ENCODE measurements at regions not wholly inside any gene's neighbourhood (a gene's known extent, or its start where the extent isn't known, plus 50 kb on each side); places are given as distances from the start of the nearest gene placed in this dataset.

DNA sequence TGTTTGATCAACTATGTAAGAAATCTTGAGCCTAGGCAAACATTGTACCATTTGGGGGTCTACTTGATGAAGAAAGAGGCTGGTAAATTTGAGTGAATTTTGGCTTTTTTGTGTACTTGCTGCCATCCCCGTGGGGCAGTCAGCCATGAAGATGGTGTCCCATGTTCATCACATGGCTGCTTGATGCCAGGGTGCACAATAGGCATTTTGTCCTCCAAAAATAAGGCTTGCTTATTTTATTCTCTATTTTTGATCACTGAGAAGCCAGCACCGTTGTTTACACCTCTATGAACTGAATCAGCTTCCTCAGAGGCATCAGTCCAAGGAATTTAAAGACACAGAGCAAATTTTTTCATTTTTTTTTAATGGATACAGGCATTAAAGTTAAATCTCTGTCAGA is 1195.7 kb downstream of the AMY1C start:
- intact Hi-C loops (cut with DNase I): no loop called here
- DNase-seq (no peak), ATAC-seq (ENCODE audit: low FRiP score) (no peak)
- Histone ChIP-seq H3K9me3 (ENCODE audit: control insufficient read depth, low read length) (peaks cover 2% of the 10 kb centered on the region), H3K4me1 (ENCODE audit: control insufficient read depth in 1 of 2, insufficient read depth in 2 of 2, low read length in 2 of 2) (no peaks in the 10 kb centered on the region), H3K27ac (ENCODE audit: low read depth in 1 of 2, low read length in 2 of 2) (no peak overlapping the region), H3K4me3 (ENCODE audit: low read length in 2 of 2) (no peak overlapping the region), H3K27me3 (ENCODE audit: control insufficient read depth in 1 of 2, insufficient read depth in 2 of 2, low read length in 1 of 2) (no peaks in the 10 kb centered on the region), H3K36me3 (ENCODE audit: control insufficient read depth in 1 of 2, insufficient read depth in 2 of 2, low read length in 1 of 2) (no peaks in the 10 kb centered on the region)
- 56 to 60% methylated on average over 2 of the region's 2 CpGs for WGBS, 2 donors

- DNase-seq (no peak), ATAC-seq (ENCODE audit: low FRiP score) (no peak)
- H3K27me3 ChIP-seq (ENCODE audit: control insufficient read depth in 1 of 2, insufficient read depth in 2 of 2, low read length in 1 of 2): no peaks in the 10 kb centered on the region
- H3K9me3 ChIP-seq (ENCODE audit: control insufficient read depth, low read length): peaks cover 2% of the 10 kb centered on the region
- WGBS, 2 donors: 84 to 90% methylated on average over 4 of the region's 4 CpGs
- intact Hi-C loops (cut with DNase I): no loop called here
- no peak overlapping the region for H3K27ac ChIP-seq (ENCODE audit: low read depth in 1 of 2, low read length in 2 of 2)
- no peaks in the 10 kb centered on the region for H3K4me1 ChIP-seq (ENCODE audit: control insufficient read depth in 1 of 2, insufficient read depth in 2 of 2, low read length in 2 of 2)
- no peaks in the 10 kb centered on the region for H3K36me3 ChIP-seq (ENCODE audit: control insufficient read depth in 1 of 2, insufficient read depth in 2 of 2, low read length in 1 of 2)
- H3K4me3 ChIP-seq (ENCODE audit: low read length in 2 of 2): no peak overlapping the region
Observed at GRCh38 chr1:104946558-104947210, 1197.0 kb downstream of the AMY1C start.

DNA sequence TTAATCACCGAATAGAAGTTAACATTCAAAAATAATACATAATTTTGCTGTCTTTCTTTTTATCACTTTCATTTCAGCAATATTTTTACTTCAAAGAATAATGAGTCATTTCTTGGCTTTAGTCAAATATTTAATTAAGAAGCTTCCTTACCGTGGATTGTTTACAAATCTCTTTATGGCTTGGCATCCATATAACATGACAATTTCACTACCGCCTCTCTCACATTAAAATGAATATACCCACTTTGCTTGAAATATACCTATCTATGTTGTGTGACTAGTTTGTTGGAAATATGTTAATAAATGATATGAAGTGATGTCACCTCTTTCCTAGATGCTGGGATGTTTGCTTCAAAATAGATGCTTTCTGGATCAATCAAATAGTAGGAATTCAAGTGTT is 1203.9 kb downstream of the AMY1C start:
- no peak overlapping the region for H3K27ac ChIP-seq (ENCODE audit: low read depth in 1 of 2, low read length in 2 of 2)
- no peaks in the 10 kb centered on the region for H3K36me3 ChIP-seq (ENCODE audit: control insufficient read depth in 1 of 2, insufficient read depth in 2 of 2, low read length in 1 of 2)
- ATAC-seq (ENCODE audit: low FRiP score): no peak
- no peaks in the 10 kb centered on the region for H3K9me3 ChIP-seq (ENCODE audit: control insufficient read depth, low read length)
- no peaks in the 10 kb centered on the region for H3K4me1 ChIP-seq (ENCODE audit: control insufficient read depth in 1 of 2, insufficient read depth in 2 of 2, low read length in 2 of 2)
- no peaks in the 10 kb centered on the region for H3K27me3 ChIP-seq (ENCODE audit: control insufficient read depth in 1 of 2, insufficient read depth in 2 of 2, low read length in 1 of 2)
- intact Hi-C loops (cut with DNase I): no loop called here
- no peak for DNase-seq
- 68 to 71% methylated on average over 3 of the region's 3 CpGs for WGBS, 2 donors
- no peak overlapping the region for H3K4me3 ChIP-seq (ENCODE audit: low read length in 2 of 2)

GRCh38 chr1:104973516-104973915 is 1223.8 kb downstream of the AMY1C start:
- no peak for ATAC-seq (ENCODE audit: low FRiP score)
- intact Hi-C loops (cut with DNase I): no loop called here
- 40 to 45% methylated on average over 2 of the region's 2 CpGs for WGBS, 2 donors

DNA sequence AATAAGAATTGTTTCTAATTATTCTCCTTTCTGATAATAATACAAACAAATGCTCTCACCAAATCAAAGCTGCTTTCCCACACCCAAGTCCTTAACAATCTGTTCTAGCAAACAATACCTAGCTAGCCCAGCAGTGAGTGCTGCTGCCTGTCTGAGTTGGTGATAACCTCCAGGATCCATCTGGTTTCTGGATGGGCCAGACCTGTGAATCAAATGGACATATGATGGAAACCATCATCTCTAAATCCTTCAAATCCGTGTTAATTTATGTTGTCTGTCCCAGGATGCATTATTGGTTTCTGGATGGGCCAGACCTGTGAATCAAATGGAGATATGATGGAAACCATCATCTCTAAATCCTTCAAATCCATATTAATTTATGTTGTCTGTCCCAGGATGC is 1230.0 kb downstream of the AMY1C start:
- Histone ChIP-seq H3K36me3 (ENCODE audit: control insufficient read depth in 1 of 2, insufficient read depth in 2 of 2, low read length in 1 of 2) (no peaks in the 10 kb centered on the region), H3K27ac (ENCODE audit: low read depth in 1 of 2, low read length in 2 of 2) (no peak overlapping the region), H3K4me1 (ENCODE audit: control insufficient read depth in 1 of 2, insufficient read depth in 2 of 2, low read length in 2 of 2) (no peaks in the 10 kb centered on the region), H3K9me3 (ENCODE audit: control insufficient read depth, low read length) (no peaks in the 10 kb centered on the region), H3K4me3 (ENCODE audit: low read length in 2 of 2) (no peak overlapping the region), H3K27me3 (ENCODE audit: control insufficient read depth in 1 of 2, insufficient read depth in 2 of 2, low read length in 1 of 2) (no peaks in the 10 kb centered on the region)
- DNase-seq: no peak
- intact Hi-C loops (cut with DNase I): no loop called here
- WGBS, 2 donors: 51 to 58% methylated on average over 1 of the region's 1 CpG
- ATAC-seq (ENCODE audit: low FRiP score): no peak

More at GRCh38 chr1:104973516-104973915, 1223.8 kb downstream of the AMY1C start:
- no peak for DNase-seq
- Histone ChIP-seq H3K9me3 (ENCODE audit: control insufficient read depth, low read length) (no peaks in the 10 kb centered on the region), H3K27me3 (ENCODE audit: control insufficient read depth in 1 of 2, insufficient read depth in 2 of 2, low read length in 1 of 2) (no peaks in the 10 kb centered on the region), H3K27ac (ENCODE audit: low read depth in 1 of 2, low read length in 2 of 2) (no peak overlapping the region), H3K4me1 (ENCODE audit: control insufficient read depth in 1 of 2, insufficient read depth in 2 of 2, low read length in 2 of 2) (no peaks in the 10 kb centered on the region), H3K36me3 (ENCODE audit: control insufficient read depth in 1 of 2, insufficient read depth in 2 of 2, low read length in 1 of 2) (no peaks in the 10 kb centered on the region), H3K4me3 (ENCODE audit: low read length in 2 of 2) (no peak overlapping the region)

- Histone ChIP-seq H3K27ac (ENCODE audit: low read depth in 1 of 2, low read length in 2 of 2) (no peak overlapping the region), H3K4me1 (ENCODE audit: control insufficient read depth in 1 of 2, insufficient read depth in 2 of 2, low read length in 2 of 2) (no peaks in the 10 kb centered on the region), H3K4me3 (ENCODE audit: low read length in 2 of 2) (no peak overlapping the region), H3K27me3 (ENCODE audit: control insufficient read depth in 1 of 2, insufficient read depth in 2 of 2, low read length in 1 of 2) (no peaks in the 10 kb centered on the region), H3K36me3 (ENCODE audit: control insufficient read depth in 1 of 2, insufficient read depth in 2 of 2, low read length in 1 of 2) (no peaks in the 10 kb centered on the region), H3K9me3 (ENCODE audit: control insufficient read depth, low read length) (peaks cover 2% of the 10 kb centered on the region)
- ATAC-seq (ENCODE audit: low FRiP score): no peak
- WGBS, 2 donors: 39 to 68% methylated on average over 1 of the region's 1 CpG
- DNase-seq: no peak
- intact Hi-C loops (cut with DNase I): no loop called here
Observed at GRCh38 chr1:104987210-104987609, 1237.5 kb downstream of the AMY1C start.

DNA sequence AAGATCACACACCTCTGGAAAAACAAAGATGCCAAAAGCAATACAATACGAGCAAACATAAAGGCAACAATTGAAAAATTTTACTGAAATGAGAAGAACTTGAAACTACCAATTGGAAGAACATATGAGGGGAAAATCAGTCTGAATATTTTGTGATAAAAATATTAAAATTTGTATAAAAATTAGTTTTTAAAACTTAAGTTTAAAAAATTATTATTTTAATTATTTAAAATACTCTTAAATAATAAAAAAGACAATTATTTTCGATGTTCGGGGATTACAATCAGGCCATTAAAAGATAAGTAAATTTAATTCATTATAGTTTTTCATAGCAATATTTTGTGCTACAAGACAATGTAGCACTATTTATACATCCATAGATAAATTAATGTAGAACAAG is 1239.3 kb downstream of the AMY1C start:
- 91 to 92% methylated on average over 3 of the region's 3 CpGs for WGBS, 2 donors
- H3K4me3 ChIP-seq (ENCODE audit: low read length in 2 of 2): no peak overlapping the region
- H3K27ac ChIP-seq (ENCODE audit: low read depth in 1 of 2, low read length in 2 of 2): no peak overlapping the region
- peaks cover 2% of the 10 kb centered on the region for H3K9me3 ChIP-seq (ENCODE audit: control insufficient read depth, low read length)
- no peaks in the 10 kb centered on the region for H3K4me1 ChIP-seq (ENCODE audit: control insufficient read depth in 1 of 2, insufficient read depth in 2 of 2, low read length in 2 of 2)
- H3K36me3 ChIP-seq (ENCODE audit: control insufficient read depth in 1 of 2, insufficient read depth in 2 of 2, low read length in 1 of 2): no peaks in the 10 kb centered on the region
- intact Hi-C loops (cut with DNase I): no loop called here
- DNase-seq: no peak
- H3K27me3 ChIP-seq (ENCODE audit: control insufficient read depth in 1 of 2, insufficient read depth in 2 of 2, low read length in 1 of 2): no peaks in the 10 kb centered on the region
- no peak for ATAC-seq (ENCODE audit: low FRiP score)

DNA sequence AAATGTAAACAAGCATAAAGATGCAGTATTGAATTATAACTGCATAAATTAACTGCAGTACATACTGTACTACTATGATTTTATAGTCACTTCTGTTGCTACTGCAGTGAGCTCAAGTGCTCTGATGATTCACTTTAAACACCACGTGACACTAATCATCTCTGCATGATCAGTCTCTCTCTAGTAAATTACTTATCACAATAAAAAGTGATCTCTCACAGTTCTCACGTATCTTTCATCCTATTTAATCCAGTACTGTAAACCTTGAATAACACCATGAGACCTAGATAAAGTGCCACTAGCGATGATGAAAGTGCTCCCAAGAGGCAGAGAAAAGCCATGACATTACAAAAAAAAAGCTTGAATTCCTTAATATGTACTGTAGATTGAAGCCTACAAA is 1242.0 kb downstream of the AMY1C start:
- Histone ChIP-seq H3K4me1 (ENCODE audit: control insufficient read depth in 1 of 2, insufficient read depth in 2 of 2, low read length in 2 of 2) (no peaks in the 10 kb centered on the region), H3K36me3 (ENCODE audit: control insufficient read depth in 1 of 2, insufficient read depth in 2 of 2, low read length in 1 of 2) (no peaks in the 10 kb centered on the region), H3K27me3 (ENCODE audit: control insufficient read depth in 1 of 2, insufficient read depth in 2 of 2, low read length in 1 of 2) (no peaks in the 10 kb centered on the region), H3K27ac (ENCODE audit: low read depth in 1 of 2, low read length in 2 of 2) (no peak overlapping the region), H3K4me3 (ENCODE audit: low read length in 2 of 2) (no peak overlapping the region), H3K9me3 (ENCODE audit: control insufficient read depth, low read length) (no peaks in the 10 kb centered on the region)
- WGBS, 2 donors: 55 to 56% methylated on average over 3 of the region's 3 CpGs
- intact Hi-C loops (cut with DNase I): no loop called here
- ATAC-seq (ENCODE audit: low FRiP score): no peak
- DNase-seq: no peak

DNA sequence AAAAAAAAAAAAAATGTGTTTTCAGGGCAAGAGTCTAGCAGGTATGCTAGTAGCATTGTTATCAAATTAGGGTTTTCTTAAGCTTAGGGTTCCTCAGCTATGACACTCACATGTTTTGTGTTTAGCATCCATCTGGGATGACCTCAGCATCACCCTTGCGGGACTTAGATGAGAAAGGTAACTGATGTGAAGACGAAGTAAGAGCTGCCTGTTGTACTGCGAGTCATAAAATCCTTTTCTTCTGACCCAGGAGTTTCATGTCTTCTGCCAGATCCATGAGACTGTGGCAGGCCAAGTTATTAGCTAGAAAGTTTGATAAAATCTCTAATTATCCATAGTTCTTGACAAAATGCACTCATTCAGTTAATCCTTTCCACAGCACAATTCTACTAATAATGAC is 1251.1 kb downstream of the AMY1C start:
- H3K4me1 ChIP-seq (ENCODE audit: control insufficient read depth in 1 of 2, insufficient read depth in 2 of 2, low read length in 2 of 2): no peaks in the 10 kb centered on the region
- no peak for ATAC-seq (ENCODE audit: low FRiP score)
- 56 to 61% methylated on average over 3 of the region's 3 CpGs for WGBS, 2 donors
- H3K36me3 ChIP-seq (ENCODE audit: control insufficient read depth in 1 of 2, insufficient read depth in 2 of 2, low read length in 1 of 2): no peaks in the 10 kb centered on the region
- H3K27me3 ChIP-seq (ENCODE audit: control insufficient read depth in 1 of 2, insufficient read depth in 2 of 2, low read length in 1 of 2): no peaks in the 10 kb centered on the region
- no peak overlapping the region for H3K4me3 ChIP-seq (ENCODE audit: low read length in 2 of 2)
- intact Hi-C loops (cut with DNase I): no loop called here
- no peak for DNase-seq
- peaks cover 6% of the 10 kb centered on the region for H3K9me3 ChIP-seq (ENCODE audit: control insufficient read depth, low read length)
- no peak overlapping the region for H3K27ac ChIP-seq (ENCODE audit: low read depth in 1 of 2, low read length in 2 of 2)
